ENCODE measurements at regions not wholly inside any gene's neighbourhood (a gene's known extent, or its start where the extent isn't known, plus 50 kb on each side); places are given as distances from the start of the nearest gene placed in this dataset.

DNA sequence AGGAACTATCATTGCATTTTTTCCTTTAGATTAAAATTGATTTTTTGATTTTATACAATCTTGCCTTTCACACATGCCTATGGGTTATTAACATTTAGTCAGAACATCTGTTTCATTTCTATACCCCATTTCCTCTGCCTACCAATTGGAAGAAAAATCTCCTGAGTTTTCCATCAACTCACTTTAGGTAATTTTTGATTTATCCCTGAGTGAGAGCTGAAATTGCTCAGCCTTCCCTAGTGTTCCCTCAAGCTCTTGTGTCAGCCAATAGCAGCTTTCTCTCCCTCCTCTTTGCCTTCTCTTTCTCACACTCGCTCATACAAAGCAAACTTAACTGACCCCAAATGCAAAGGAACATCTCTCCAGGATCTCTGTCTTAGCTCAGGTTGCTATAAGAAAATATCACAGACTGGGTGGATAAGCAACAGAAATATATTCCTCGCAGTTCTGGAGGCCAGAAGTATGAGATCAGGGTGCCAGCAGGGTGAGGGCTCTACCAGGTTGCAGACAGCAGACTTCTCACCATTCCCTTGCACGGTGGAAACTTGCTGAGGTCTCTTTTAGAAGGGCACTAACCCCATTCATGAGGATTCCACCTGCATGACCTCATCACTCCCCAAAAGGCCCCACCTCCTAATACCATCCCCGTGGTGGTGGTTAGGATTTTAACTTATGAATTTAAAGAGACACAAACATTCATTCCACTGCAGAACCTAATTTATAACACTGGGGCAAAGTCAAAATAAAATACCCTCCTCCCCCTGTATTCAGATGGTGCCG is 224.2 kb upstream of the SFSWAP start:
- TF ChIP-seq GATA3 (IDR thresholded peaks at IDR 0.05; ENCODE audit: low read depth, low read length) (no peak), GATA2 (IDR thresholded peaks at IDR 0.05; ENCODE audit: low read depth, low read length) (no peak)

DNA sequence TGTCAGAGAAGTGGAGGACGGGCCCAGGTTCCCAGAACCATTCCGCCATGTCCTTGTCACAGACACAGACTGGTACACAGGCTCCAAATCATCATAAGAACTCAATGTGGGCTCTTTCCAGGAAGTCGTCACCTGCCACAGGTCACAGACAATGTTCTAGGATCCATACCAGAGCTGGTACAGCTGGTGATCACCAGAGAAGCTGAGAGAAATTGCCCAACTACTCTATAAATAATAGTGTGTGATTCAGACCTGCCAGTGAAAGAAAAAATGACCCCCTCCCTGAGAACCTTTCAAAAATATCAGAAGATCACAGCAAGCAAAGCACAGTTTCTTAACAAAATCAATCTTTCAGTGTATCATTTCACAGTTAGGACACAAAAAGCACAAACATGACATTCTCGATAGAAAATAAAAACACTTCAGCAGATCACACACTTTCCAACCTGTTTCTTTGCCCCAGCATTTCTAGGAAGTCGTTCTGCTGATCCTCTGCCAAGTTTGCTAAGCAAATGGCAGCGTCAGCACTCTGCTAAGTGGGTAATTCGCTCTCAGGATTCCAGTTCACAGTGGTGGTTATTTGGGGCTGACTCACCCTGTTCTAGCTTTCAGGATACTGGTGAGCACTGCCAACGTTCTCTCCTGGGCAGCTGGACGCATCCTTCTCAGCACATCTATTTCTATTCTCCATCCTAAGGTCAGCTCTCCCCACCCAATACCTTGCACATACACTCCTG is 223.3 kb upstream of the SFSWAP start:
- TF ChIP-seq GATA2 (IDR thresholded peaks at IDR 0.05; ENCODE audit: low read depth, low read length) = no peak
- TF ChIP-seq GATA3 (IDR thresholded peaks at IDR 0.05; ENCODE audit: low read depth, low read length) = no peak

DNA sequence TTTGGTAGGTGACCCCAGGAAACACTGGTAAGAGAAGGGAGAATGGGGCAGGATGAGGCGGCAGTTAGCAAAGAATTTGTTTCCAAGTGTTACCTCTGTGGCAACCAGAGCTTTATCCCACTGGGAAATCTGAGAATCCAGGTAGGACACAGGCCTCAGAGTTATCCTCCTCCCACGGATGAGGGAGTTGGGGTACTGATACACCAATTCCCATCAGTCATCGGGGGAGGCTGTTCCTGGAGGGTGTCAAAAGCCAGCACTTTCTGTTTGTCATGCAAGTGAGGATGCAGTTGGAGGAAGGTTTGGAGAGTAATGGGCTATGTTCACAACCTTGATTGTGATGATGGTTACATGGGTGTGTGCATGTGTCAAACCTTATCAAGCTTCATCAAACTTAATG is 221.2 kb upstream of the SFSWAP start:
- TF ChIP-seq GATA2 (IDR thresholded peaks at IDR 0.05; ENCODE audit: low read depth, low read length) = no peak

DNA sequence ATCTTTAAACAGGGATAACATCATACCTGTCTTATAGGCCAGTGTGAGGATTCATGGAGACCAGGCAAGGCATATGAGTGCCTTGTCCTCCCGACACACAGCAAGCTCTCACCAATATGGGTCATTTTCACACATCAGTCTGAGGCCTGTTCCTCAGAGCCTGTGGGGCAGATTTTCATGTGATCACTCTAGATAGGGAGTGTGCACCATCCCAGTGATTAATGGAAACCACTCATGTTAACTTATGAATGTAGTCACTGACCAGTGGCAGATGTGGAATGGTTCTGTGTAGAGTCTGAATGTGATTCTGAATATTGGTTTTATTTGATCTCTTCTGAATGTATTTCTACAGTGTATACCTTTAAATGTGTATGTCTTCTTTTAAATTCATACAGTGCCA is 219.7 kb upstream of the SFSWAP start:
- TF ChIP-seq GATA3 (IDR thresholded peaks at IDR 0.05; ENCODE audit: low read depth, low read length) (peak; percentile 61), GATA2 (IDR thresholded peaks at IDR 0.05; ENCODE audit: low read depth, low read length) (peak; percentile 66; the same call in 1 of the 2 replicates)

DNA sequence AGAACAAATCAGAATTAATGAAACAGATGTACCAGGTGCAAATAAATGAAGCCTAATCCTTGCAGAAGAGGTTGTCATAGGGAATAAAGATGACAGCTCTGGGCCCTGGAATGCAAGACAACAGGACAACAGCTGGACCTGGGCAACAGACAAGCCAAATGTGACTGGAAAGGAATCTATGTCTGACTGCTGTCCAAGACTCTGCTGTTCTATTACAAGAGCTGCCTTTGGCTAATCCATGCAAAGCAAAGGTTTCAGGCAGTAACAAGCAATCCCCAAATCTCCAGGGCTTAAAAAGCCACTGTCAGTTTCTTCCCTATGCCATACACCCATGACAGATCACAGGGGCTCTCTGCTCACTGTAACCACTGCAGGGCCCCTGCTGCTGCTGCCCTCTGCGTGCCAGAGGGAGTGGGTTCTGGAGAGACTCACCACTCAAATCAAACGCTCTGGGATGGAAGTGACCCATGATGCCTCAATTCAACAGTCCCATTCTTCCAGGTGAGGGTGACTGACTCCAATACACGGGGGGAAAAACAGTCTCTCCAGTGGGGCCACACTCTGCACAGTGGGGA is 218.9 kb upstream of the SFSWAP start:
- TF ChIP-seq GATA3 (IDR thresholded peaks at IDR 0.05; ENCODE audit: low read depth, low read length) = no peak
- no peak for TF ChIP-seq GATA2 (IDR thresholded peaks at IDR 0.05; ENCODE audit: low read depth, low read length)

DNA sequence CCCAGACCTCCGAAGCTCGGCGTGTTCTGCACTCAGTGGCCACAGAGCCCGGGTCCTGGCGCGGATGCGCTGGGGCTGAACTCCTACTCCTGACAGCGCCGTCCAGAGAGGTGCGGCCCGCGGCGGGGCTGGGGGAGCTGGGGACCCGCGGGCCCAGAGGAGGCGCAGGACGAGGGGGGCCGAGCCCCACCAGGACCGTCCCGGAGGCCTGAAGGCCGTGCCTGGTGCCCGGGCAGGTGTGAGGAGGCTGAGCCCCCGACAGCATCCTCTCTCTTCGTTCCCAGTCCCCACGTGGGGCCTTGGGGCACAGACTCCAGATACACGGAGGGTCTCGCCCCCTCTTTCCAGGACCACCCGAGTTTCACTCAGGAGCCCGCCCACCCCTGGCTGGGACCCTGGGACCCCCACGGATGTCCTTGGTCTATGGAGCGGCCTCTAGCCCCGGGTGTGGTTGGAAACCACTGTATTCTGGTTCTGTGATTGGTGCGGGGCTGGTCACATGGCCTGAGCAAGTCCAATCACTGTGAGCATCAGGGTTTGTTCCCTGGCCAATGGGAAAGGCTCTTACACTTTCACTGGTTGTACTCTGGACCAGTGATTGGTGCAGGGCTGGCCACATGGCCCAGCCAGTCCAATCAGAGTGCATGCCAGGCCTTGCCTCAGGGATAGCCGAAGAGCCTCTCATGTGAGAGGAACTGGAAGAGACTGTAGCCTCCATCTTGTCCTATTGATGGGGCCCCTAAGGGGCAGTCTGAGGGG is 217.6 kb upstream of the SFSWAP start:
- TF ChIP-seq GATA2 (IDR thresholded peaks at IDR 0.05; ENCODE audit: low read depth, low read length) (no peak), GATA3 (IDR thresholded peaks at IDR 0.05; ENCODE audit: low read depth, low read length) (no peak)

DNA sequence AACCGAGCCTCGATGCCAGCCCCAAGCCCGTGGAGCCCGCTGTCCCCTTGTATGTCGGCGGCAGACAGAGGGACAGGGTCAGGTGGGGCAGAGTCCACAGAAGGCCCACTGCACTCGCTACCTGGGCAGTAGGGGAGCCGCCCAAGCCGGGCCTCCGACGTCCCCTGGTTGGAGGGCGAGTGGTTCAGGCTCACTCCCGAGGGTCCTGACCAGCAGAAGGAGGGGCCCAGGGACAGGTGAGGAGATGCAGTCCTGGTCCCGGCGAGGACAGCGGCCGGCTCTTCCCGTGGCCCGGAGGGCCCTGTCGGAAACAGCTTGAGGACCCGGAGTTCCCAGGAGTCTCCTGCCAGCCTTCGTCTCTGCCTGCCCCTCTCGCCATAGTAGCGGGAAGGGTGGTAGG is 216.7 kb upstream of the SFSWAP start:
- TF ChIP-seq GATA3 (IDR thresholded peaks at IDR 0.05; ENCODE audit: low read depth, low read length) = no peak
- TF ChIP-seq GATA2 (IDR thresholded peaks at IDR 0.05; ENCODE audit: low read depth, low read length) = no peak

DNA sequence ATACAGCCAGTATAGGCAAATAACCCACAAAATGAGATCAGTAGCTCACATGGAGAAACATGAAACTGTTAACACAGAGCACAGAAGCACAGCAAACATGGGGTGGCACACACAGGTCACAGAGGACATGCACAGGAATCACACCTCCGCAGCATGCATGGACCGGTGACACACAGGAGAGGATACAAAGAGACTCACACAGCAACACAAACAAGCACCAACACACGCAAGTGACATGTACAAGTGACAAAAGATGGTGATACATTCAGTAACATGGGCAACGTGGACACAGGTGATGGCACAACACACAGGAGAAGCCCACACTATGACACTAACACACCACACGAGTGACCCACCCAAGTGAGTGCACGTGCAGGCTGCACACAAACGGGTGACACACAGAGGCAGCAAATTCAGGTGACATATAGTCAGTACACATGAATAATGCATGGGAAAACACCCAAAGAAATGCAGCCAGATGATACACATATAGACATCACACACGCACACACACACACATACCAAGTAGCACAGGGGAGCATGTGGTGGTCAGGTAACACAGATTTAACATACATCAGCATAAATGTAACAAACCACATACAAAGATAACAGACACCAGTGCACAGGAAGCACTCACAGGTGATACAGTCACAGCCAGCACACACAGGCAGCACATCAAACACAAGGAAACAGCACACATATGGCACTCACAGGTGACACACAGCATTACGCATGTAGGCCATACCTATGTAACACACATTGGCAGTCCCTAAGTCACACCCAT is 216.0 kb upstream of the SFSWAP start:
- TF ChIP-seq GATA3 (IDR thresholded peaks at IDR 0.05; ENCODE audit: low read depth, low read length) (no peak), GATA2 (IDR thresholded peaks at IDR 0.05; ENCODE audit: low read depth, low read length) (no peak)

DNA sequence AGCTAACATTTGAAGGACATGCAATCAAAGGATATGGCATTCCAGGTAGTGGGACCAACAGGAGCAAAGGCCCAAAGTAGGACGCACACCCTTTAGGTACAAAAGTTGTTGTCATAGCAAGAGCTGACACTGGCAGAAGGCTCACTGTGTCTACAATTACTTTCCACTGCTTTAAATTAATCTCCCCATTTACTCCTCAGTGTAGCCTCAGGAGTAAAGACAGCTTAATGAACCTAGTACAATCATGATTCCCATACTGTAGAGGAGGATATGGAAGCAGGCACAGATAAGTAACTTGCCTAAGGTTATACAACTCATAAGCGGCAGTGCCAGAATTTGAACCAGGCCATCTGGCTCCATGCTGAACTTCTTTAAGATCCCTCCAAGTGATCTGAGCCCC is 212.9 kb upstream of the SFSWAP start:
- no peak for TF ChIP-seq GATA2 (IDR thresholded peaks at IDR 0.05; ENCODE audit: low read depth, low read length)
- TF ChIP-seq GATA3 (IDR thresholded peaks at IDR 0.05; ENCODE audit: low read depth, low read length) = no peak

DNA sequence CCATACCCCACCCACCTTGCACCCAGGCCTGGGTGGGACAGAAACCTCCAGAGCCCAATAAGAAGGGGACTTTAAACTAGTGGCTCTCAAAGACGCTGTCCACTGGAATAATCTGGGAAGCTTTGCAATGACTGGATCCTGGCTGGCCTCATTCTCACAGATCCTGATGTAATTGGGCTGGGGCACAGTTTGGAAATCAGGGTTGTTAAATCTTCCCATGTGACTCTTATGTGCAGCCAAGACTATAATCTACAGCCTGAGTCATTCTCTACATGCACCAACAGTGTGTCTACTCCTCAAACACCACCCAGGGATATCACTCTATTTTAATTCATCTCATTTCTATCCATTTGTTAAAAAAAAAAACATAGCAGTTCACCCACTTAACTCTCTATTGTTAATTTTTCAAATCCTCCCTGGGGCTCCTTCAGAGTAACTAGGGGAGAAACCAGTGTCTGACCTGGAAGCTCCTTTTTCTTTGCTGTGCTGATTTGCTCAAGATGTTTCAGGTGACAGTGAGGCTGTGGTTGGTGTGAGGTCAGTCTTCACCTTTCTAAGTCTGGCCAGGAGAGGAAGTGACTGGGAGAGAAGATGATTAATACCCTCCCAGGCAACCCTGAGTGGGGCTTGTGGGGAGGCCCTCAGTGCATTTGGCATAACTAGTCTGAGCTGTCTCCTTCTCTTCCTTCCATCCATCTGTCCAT is 211.6 kb upstream of the SFSWAP start:
- TF ChIP-seq GATA3 (IDR thresholded peaks at IDR 0.05; ENCODE audit: low read depth, low read length) = no peak
- no peak for TF ChIP-seq GATA2 (IDR thresholded peaks at IDR 0.05; ENCODE audit: low read depth, low read length)

DNA sequence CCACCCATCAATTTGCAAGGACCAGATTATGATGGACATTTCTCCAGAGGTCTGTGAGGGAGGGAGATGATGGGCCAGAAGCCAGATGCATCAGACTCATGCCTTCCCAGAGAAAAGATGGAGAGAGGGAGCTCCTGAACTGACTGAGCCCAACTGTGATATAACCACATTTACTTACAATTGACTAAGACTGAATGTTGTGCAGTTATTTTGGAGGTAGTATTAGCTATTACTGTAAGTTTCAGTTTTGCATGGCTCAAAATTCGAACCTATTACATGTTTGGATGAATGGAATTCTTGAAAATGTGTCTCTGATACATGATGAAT is 211.1 kb upstream of the SFSWAP start:
- TF ChIP-seq GATA3 (IDR thresholded peaks at IDR 0.05; ENCODE audit: low read depth, low read length) (no peak), GATA2 (IDR thresholded peaks at IDR 0.05; ENCODE audit: low read depth, low read length) (no peak)

DNA sequence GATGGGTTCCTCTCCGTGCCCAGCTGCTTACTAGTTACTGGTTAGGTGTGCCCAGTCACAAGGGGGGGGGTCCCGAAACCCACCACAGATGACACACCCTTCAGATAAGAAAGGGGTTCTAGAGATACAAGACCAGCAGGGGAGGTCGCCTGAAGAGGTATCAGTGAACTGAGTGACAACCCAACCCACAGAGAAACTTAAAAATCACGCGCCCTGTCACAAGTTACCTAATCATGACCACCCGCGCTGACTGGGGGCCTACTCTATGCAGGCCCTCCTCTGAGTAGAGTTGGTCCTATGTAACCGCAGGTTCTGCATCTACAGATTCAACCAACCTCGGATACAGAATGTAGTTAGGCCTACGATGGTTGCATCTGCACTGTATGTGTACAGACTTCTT is 210.3 kb upstream of the SFSWAP start:
- no peak for TF ChIP-seq GATA3 (IDR thresholded peaks at IDR 0.05; ENCODE audit: low read depth, low read length)
- no peak for TF ChIP-seq GATA2 (IDR thresholded peaks at IDR 0.05; ENCODE audit: low read depth, low read length)

DNA sequence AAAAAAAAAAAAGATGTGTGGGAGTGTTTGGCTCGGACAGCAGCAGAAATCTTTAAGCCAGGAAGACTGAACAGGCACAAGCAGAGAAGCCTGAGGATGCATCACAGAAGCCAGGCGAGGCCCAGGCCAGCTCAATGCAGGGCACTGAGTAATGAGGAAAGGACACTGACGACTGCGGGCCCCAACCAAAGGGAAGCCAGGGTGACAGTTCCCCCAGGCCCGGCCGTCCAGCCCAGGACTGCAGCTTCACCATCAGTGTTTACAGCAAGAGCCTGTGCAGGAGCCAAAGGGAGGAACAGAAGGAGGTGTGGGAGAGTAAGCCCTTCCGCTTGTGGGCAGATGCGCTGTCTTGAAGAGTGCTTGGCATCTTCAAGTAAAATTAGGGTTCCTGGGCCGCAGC is 205.3 kb upstream of the SFSWAP start:
- TF ChIP-seq GATA3 (IDR thresholded peaks at IDR 0.05; ENCODE audit: low read depth, low read length) (no peak), GATA2 (IDR thresholded peaks at IDR 0.05; ENCODE audit: low read depth, low read length) (no peak)
